Prostate gland (tissue), 2 donors: ENCODE measurements at regions not wholly inside any gene's neighbourhood (a gene's known extent, or its start where the extent isn't known, plus 50 kb on each side); places are given as distances from the start of the nearest gene placed in this dataset.

ENCODE experiments used
- CTCF ChIP-seq, 4 experiments: fragments of 200-600 bp in 2 of 4; fragments of 450-650 bp in 2 of 4; sonication (generic) in 2 of 4; IDR thresholded peaks; 1 replicate in 3 of 4; 2 replicates in 1 of 4; pipeline ENCODE4 v1.5.1; 2016 to 2019; ENCODE audit warnings: antibody characterized with exemption in 4 of 4, mild to moderate bottlenecking in 2 of 4, moderate library complexity in 2 of 4
- POLR2A ChIP-seq: fragments of 450-650 bp; IDR thresholded peaks from one replicate; pipeline ENCODE4 v1.6.1; 2016; ENCODE audit warnings: antibody characterized with exemption, mild to moderate bottlenecking

- TF ChIP-seq CTCF (IDR thresholded peaks at IDR 0.05) (no peak), POLR2A (no peak)
Observed at GRCh38 chr11:92594251-92594650, 369.6 kb downstream of the FAT3 start.
